ENCODE measurements at regions not wholly inside any gene's neighbourhood (a gene's known extent, or its start where the extent isn't known, plus 50 kb on each side); places are given as distances from the start of the nearest gene placed in this dataset.

GRCh38 chr2:16092861-16093638, 152.7 kb downstream of the MYCN start:
- POLR2A ChIA-PET = no interaction called here
- H3K27ac ChIP-seq (ENCODE audit: extremely low read depth, low read depth, low read length) = no peak overlapping the region
- TF ChIP-seq, protein P1, sequence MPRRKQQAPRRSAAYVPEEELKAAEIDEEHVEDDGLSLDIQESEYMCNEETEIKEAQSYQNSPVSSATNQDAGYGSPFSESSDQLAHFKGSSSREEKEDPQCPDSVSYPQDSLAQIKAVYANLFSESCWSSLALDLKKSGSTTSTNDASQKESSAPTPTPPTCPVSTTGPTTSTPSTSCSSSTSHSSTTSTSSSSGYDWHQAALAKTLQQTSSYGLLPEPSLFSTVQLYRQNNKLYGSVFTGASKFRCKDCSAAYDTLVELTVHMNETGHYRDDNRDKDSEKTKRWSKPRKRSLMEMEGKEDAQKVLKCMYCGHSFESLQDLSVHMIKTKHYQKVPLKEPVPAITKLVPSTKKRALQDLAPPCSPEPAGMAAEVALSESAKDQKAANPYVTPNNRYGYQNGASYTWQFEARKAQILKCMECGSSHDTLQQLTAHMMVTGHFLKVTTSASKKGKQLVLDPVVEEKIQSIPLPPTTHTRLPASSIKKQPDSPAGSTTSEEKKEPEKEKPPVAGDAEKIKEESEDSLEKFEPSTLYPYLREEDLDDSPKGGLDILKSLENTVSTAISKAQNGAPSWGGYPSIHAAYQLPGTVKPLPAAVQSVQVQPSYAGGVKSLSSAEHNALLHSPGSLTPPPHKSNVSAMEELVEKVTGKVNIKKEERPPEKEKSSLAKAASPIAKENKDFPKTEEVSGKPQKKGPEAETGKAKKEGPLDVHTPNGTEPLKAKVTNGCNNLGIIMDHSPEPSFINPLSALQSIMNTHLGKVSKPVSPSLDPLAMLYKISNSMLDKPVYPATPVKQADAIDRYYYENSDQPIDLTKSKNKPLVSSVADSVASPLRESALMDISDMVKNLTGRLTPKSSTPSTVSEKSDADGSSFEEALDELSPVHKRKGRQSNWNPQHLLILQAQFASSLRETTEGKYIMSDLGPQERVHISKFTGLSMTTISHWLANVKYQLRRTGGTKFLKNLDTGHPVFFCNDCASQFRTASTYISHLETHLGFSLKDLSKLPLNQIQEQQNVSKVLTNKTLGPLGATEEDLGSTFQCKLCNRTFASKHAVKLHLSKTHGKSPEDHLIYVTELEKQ (tag by site-specific recombination; IDR thresholded peaks at IDR 0.05; ENCODE audit: borderline replicate concordance) = no peak
- no peak for TF ChIP-seq GFI1B (tag by site-specific recombination; IDR thresholded peaks at IDR 0.05)
- no peak for TF ChIP-seq KLF1 (tag by site-specific recombination; IDR thresholded peaks at IDR 0.05)
- no peak for TF ChIP-seq ZNF155 (tag by site-specific recombination; IDR thresholded peaks at IDR 0.05)
- no peak for TF ChIP-seq ZNF280D (tag by site-specific recombination; IDR thresholded peaks at IDR 0.05)
- TF ChIP-seq ZBTB20 (tag by site-specific recombination; IDR thresholded peaks at IDR 0.05) = no peak
- no peak for TF ChIP-seq ZNF112 (tag by site-specific recombination; IDR thresholded peaks at IDR 0.05)
- no peak for TF ChIP-seq PRDM2 (tag by site-specific recombination; IDR thresholded peaks at IDR 0.05; ENCODE audit: borderline replicate concordance)
- TF ChIP-seq ZNF24 (tag by site-specific recombination; IDR thresholded peaks at IDR 0.05) = no peak
- TF ChIP-seq ZNF610 (tag by site-specific recombination; IDR thresholded peaks at IDR 0.05; ENCODE audit: borderline replicate concordance) = no peak
- no peak for TF ChIP-seq TCF7L2 (IDR thresholded peaks at IDR 0.05; ENCODE audit: borderline replicate concordance, low read depth, low read length)
- TF ChIP-seq KLF7 (tag by site-specific recombination; IDR thresholded peaks at IDR 0.05; ENCODE audit: borderline replicate concordance) = no peak
- H3K4me3 ChIP-seq (ENCODE audit: low read depth, low read length) = no peak overlapping the region
- no peaks in the 10 kb centered on the region for H3K4me1 ChIP-seq (ENCODE audit: control insufficient read depth, insufficient read depth, low read length)
- CTCF ChIA-PET = no interaction called here
- no peaks in the 10 kb centered on the region for H3K9me3 ChIP-seq (ENCODE audit: control insufficient read depth, insufficient read depth, low read depth, low read length)
- no peaks in the 10 kb centered on the region for H3K36me3 ChIP-seq (ENCODE audit: control insufficient read depth in 2 of 2, insufficient read depth in 1 of 2, low read length in 2 of 2)
